Esophagus squamous epithelium (tissue), 5 donors: ENCODE measurements at regions not wholly inside any gene's neighbourhood (a gene's known extent, or its start where the extent isn't known, plus 50 kb on each side); places are given as distances from the start of the nearest gene placed in this dataset.
"Not testable (repeated sequence)": the region's sequence is repeated elsewhere in the genome, so short reads cannot be mapped to it uniquely, and the experiment has no call there.

Source experiments
- DNase-seq: peaks from one replicate; lab custom pipeline; 2025; lab: John Stamatoyannopoulos, UW
- H3K27ac ChIP-seq, 4 donors: fragments of 200-600 bp; sonication (generic); one replicate each; pipeline ENCODE4 v1.5.1; 2016 to 2019; ENCODE audit warnings: mild to moderate bottlenecking in 1 of 4
- H3K27me3 ChIP-seq, 4 donors: fragments of 200-600 bp; sonication (generic); 1 replicate in 3 of 4; 2 replicates in 1 of 4; pipeline versions ENCODE4 v1.5.1 to v1.6.0; 2017 to 2021; ENCODE audit warnings: antibody characterized with exemption in 1 of 4
- H3K36me3 ChIP-seq, 3 donors: fragments of 200-600 bp; sonication (generic); one replicate each; pipeline ENCODE4 v1.5.1; 2016 to 2019
- H3K4me1 ChIP-seq, 3 donors: fragments of 200-600 bp; sonication (generic); one replicate each; pipeline ENCODE4 v1.5.1; 2017 to 2019
- H3K4me3 ChIP-seq, 4 donors: fragments of 200-600 bp; sonication (generic); 1 replicate in 3 of 4; 2 replicates in 1 of 4; pipeline ENCODE4 v1.5.1; 2016 to 2019; ENCODE audit warnings: mild to moderate bottlenecking in 2 of 4, moderate library complexity in 1 of 4
- H3K9me3 ChIP-seq, 3 donors: fragments of 200-600 bp; sonication (generic); one replicate each; pipeline ENCODE4 v1.5.1; 2016 to 2019
- CTCF ChIP-seq, 6 experiments: fragments of 450-650 bp in 4 of 6; fragments of 200-600 bp in 2 of 6; sonication (generic) in 2 of 6; IDR thresholded peaks; one replicate each; pipeline ENCODE4 v1.5.1; 2016 to 2019; ENCODE audit warnings: antibody characterized with exemption in 6 of 6, mild to moderate bottlenecking in 4 of 6, moderate library complexity in 4 of 6
- POLR2A ChIP-seq, 4 donors: fragments of 450-650 bp; IDR thresholded peaks; one replicate each; pipeline ENCODE4 v1.6.1; 2017; ENCODE audit warnings: antibody characterized with exemption in 4 of 4, mild to moderate bottlenecking in 4 of 4, moderate library complexity in 3 of 4
- WGBS, 2 donors: methylation state at CpG; one replicate each; pipeline ENCODE4 v1.1.5; 2018; 5-methylcytosine and 5-hydroxymethylcytosine counted together
- intact Hi-C: fragments of 100-400 bp; cut with DNase I; formaldehyde crosslinking; loops from one replicate; pipeline ENCODE4 v1.15.0; 2022
- donor health status: DM: yes; HTN: yes; CAD: no.

GRCh38 chr9:102398205-102398604 is 596.9 kb upstream of the CYLC2 start:
- intact Hi-C loops: no loop called here
- Histone ChIP-seq H3K36me3 (no peaks in the 10 kb centered on the region), H3K4me3 (no peak overlapping the region), H3K4me1 (no peaks in the 10 kb centered on the region), H3K27me3 (no peaks in the 10 kb centered on the region), H3K9me3 (no peaks in the 10 kb centered on the region), H3K27ac (no peak overlapping the region)
- no peak for TF ChIP-seq POLR2A (IDR thresholded peaks at IDR 0.05)
- no peak for DNase-seq

GRCh38 chr9:102385620-102386019 is 609.5 kb upstream of the CYLC2 start:
- H3K27ac ChIP-seq, H3K4me3 ChIP-seq, H3K9me3 ChIP-seq, intact Hi-C loops, H3K36me3 ChIP-seq, H3K4me1 ChIP-seq, DNase-seq, H3K27me3 ChIP-seq: not testable (repeated sequence)
- WGBS, 2 donors: 77 to 79% methylated on average over 2 of the region's 2 CpGs

- no peak overlapping the region for H3K27ac ChIP-seq
- no peaks in the 10 kb centered on the region for H3K27me3 ChIP-seq
- no peak for DNase-seq
- intact Hi-C loops: no loop called here
- TF ChIP-seq CTCF (IDR thresholded peaks at IDR 0.05) (no peak), POLR2A (IDR thresholded peaks at IDR 0.05) (no peak)
- H3K4me1 ChIP-seq: no peaks in the 10 kb centered on the region
- no peaks in the 10 kb centered on the region for H3K36me3 ChIP-seq
- no peak overlapping the region for H3K4me3 ChIP-seq
- H3K9me3 ChIP-seq: no peaks in the 10 kb centered on the region
- WGBS, 2 donors: 45 to 48% methylated on average over 6 of the region's 6 CpGs
These were observed 624.2 kb upstream of the GRIN3A start for GRCh38 chr9:102362470-102363132.

- DNase-seq: no peak
- Histone ChIP-seq H3K36me3 (no peaks in the 10 kb centered on the region), H3K27me3 (no peaks in the 10 kb centered on the region), H3K9me3 (peaks cover 0 to 5% (median 0%) of the 10 kb centered on the region in 3 donors), H3K4me1 (no peaks in the 10 kb centered on the region), H3K4me3 (no peak overlapping the region), H3K27ac (no peak overlapping the region)
- intact Hi-C loops: no loop called here
- 67 to 91% methylated on average over 1 of the region's 1 CpG for WGBS, 2 donors
- TF ChIP-seq CTCF (IDR thresholded peaks at IDR 0.05): no peak
These were observed 622.4 kb upstream of the GRIN3A start for GRCh38 chr9:102360846-102361245.

- no peak for DNase-seq
- Histone ChIP-seq H3K27me3 (no peaks in the 10 kb centered on the region), H3K9me3 (peaks cover 0 to 7% (median 0%) of the 10 kb centered on the region in 3 donors), H3K36me3 (no peaks in the 10 kb centered on the region), H3K4me3 (no peak overlapping the region), H3K27ac (no peak overlapping the region), H3K4me1 (no peaks in the 10 kb centered on the region)
- intact Hi-C loops: no loop called here
- WGBS, 2 donors: 69 to 70% methylated on average over 5 of the region's 5 CpGs
- TF ChIP-seq POLR2A (IDR thresholded peaks at IDR 0.05) (no peak), CTCF (IDR thresholded peaks at IDR 0.05) (no peak)
These were observed 617.5 kb upstream of the GRIN3A start for GRCh38 chr9:102355982-102356381.

GRCh38 chr9:102354041-102354440 is 615.6 kb upstream of the GRIN3A start:
- no peak for DNase-seq
- H3K4me3 ChIP-seq: no peak overlapping the region
- intact Hi-C loops: no loop called here
- WGBS, 2 donors: 81 to 85% methylated on average over 1 of the region's 1 CpG
- H3K36me3 ChIP-seq: no peaks in the 10 kb centered on the region
- peaks cover 0 to 7% (median 0%) of the 10 kb centered on the region in 3 donors for H3K9me3 ChIP-seq
- no peak for TF ChIP-seq POLR2A (IDR thresholded peaks at IDR 0.05)
- TF ChIP-seq CTCF (IDR thresholded peaks at IDR 0.05): no peak
- H3K27ac ChIP-seq: no peak overlapping the region
- H3K4me1 ChIP-seq: no peaks in the 10 kb centered on the region
- H3K27me3 ChIP-seq: no peaks in the 10 kb centered on the region

- H3K27me3 ChIP-seq, H3K36me3 ChIP-seq, H3K4me3 ChIP-seq, intact Hi-C loops, H3K27ac ChIP-seq, DNase-seq, H3K4me1 ChIP-seq, H3K9me3 ChIP-seq: not testable (repeated sequence)
- 43% methylated on average over 1 of the region's 6 CpGs; no CpG with 5 or more reads in 1 of the 2 donors for WGBS, 2 donors
These were observed 599.0 kb upstream of the GRIN3A start for GRCh38 chr9:102337471-102337870.
